Activated naive CD8-positive, alpha-beta T cell treated with anti-CD3 and anti-CD28 coated beads, Interleukin-2, amount 50 U/mL, for 24 hours (primary cell): ENCODE measurements at regions not wholly inside any gene's neighbourhood (a gene's known extent, or its start where the extent isn't known, plus 50 kb on each side); places are given as distances from the start of the nearest gene placed in this dataset.

Source experiments
- ATAC-seq: fragments of 150-1000 bp; cut with Tn5 transposase; one replicate; pipeline ENCODE4 v1.10.0; 2021
- DNase-seq: peaks from one replicate; pipeline ENCODE4 v3.0.0; 2021
- H3K27ac Mint-ChIP-seq: one replicate; pipeline ENCODE4 v1.8.0; 2021; ENCODE audit warnings: mild to moderate bottlenecking, mixed read lengths
- H3K27me3 Mint-ChIP-seq: one replicate; pipeline ENCODE4 v1.8.0; 2021; ENCODE audit warnings: mixed read lengths
- H3K36me3 Mint-ChIP-seq: one replicate; pipeline ENCODE4 v1.8.0; 2021; ENCODE audit warnings: low read depth, mixed read lengths
- H3K4me1 Mint-ChIP-seq: one replicate; pipeline ENCODE4 v1.8.0; 2021; ENCODE audit warnings: mixed read lengths
- H3K4me3 Mint-ChIP-seq: one replicate; pipeline ENCODE4 v1.8.0; 2021; ENCODE audit warnings: mild to moderate bottlenecking, moderate library complexity, mixed read lengths
- H3K9me3 Mint-ChIP-seq: one replicate; pipeline ENCODE4 v1.8.0; 2021; ENCODE audit warnings: mixed read lengths

DNA sequence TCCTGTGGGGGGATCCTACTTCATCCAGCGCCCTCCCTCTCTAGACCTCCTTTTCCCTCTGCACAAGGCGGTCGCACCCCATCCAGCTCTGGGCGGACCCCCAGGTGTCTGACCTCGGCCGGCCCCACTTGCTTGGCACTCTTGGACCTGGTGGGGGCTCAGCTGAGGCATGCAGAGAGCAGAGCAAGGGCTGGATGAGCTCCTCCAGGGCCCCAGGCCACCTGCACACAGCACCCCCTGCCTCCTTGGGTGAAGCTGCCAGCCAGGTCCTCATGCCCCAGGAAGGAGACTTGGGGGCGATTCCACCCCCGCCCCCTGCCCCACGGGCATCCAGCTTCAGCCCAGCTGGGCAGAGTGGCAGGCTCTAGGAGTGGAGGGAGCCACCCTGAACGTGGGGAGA lies 159.4 kb upstream of the GSE1 start:
- no peak overlapping the region for H3K4me3 Mint-ChIP-seq
- H3K27ac Mint-ChIP-seq: no peak overlapping the region
- DNase-seq: no peak
- no peaks in the 10 kb centered on the region for H3K9me3 Mint-ChIP-seq
- peaks cover 26% of the 10 kb centered on the region for H3K4me1 Mint-ChIP-seq
- peaks cover 3% of the 10 kb centered on the region for H3K27me3 Mint-ChIP-seq
- no peaks in the 10 kb centered on the region for H3K36me3 Mint-ChIP-seq
- ATAC-seq: no peak

DNA sequence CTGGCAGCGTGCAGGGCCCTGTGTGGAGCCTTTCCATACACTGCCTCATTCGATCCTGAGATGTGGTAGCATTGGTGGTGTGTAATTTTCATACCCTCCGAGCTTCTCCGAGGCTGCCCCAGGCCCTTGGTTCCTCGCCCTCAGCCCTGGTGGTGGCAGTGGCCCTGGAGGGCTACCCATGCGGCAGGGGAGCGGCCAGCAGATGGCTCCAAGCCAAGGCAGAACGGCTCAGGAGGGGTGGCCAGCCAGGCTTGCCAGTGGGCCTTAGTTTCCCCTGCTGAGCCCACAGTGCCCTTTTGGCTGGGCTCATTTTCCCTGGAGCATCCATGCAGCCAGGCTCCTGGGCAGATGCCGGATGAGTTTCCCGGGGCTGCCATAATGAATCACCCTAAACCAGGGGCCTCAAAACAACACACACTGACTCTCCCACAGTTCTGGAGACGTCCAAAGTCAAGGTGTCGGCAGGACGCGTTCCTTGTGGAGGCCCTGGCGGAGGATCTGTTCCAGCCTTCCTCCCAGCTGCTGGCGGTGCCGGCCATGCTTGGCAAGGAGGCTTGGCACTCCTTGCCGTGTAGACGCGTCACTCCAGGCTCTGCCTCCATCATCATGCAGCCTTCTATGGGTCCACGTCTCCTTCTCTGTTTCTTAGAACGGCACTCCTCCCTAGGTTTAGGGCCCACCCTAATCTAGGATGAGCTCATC lies 158.8 kb upstream of the GSE1 start:
- H3K9me3 Mint-ChIP-seq: no peaks in the 10 kb centered on the region
- H3K27ac Mint-ChIP-seq: no peak overlapping the region
- no peaks in the 10 kb centered on the region for H3K36me3 Mint-ChIP-seq
- peaks cover 20% of the 10 kb centered on the region for H3K4me1 Mint-ChIP-seq
- H3K27me3 Mint-ChIP-seq: peaks cover 3% of the 10 kb centered on the region
- no peak for DNase-seq
- ATAC-seq: no peak
- no peak overlapping the region for H3K4me3 Mint-ChIP-seq

DNA sequence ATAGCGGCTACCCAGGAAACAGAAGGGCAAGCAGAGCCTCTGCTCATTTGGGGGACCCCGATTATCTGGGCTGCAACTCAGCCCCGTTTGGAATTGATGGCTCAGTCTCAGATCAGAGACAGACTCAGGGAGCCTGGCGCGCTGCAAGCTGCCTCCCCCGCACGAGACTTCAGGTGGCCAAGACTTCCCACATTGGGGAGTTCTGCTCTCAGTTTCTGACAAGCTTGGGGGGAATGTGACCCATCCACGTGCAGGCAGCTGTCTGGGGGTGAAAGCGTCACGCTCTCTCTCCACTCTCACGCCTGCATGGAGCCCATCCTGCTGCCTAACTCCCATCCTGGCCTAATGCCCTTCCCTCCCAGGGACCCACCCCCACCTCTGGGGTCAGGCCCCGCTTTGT lies 157.6 kb upstream of the GSE1 start:
- no peaks in the 10 kb centered on the region for H3K9me3 Mint-ChIP-seq

DNA sequence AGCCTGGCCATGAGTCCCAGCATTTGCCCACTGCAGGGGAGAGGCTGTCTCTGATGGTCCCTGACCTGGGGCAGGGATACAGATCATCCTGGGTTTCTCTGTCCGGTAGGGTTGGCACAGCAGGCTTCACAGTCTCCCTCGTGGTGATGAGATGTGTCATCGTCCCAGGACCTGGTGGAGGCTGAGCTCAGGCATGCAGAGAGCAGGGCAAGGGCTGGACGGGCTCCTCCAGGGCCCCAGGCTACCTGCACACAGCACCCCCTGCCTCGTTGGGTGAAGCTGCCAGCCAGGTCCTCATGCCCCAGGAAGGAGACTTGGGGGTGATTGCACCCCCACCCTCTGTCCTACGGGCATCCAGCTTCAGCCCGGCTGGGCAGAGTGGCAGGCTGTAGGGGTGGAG lies 155.8 kb upstream of the GSE1 start:
- no peak overlapping the region for H3K27ac Mint-ChIP-seq
- peaks cover 10% of the 10 kb centered on the region for H3K27me3 Mint-ChIP-seq
- ATAC-seq: no peak
- H3K36me3 Mint-ChIP-seq: no peaks in the 10 kb centered on the region
- H3K4me1 Mint-ChIP-seq: peaks cover 20% of the 10 kb centered on the region
- H3K9me3 Mint-ChIP-seq: no peaks in the 10 kb centered on the region
- H3K4me3 Mint-ChIP-seq: no peak overlapping the region
- DNase-seq: no peak

More for the DNA sequence above, 157.6 kb upstream of the GSE1 start:
- no peak overlapping the region for H3K27ac Mint-ChIP-seq
- H3K27me3 Mint-ChIP-seq: peaks cover 4% of the 10 kb centered on the region
- DNase-seq (no peak), ATAC-seq (no peak)
- H3K4me3 Mint-ChIP-seq: no peak overlapping the region
- H3K4me1 Mint-ChIP-seq: peaks cover 15% of the 10 kb centered on the region
- no peaks in the 10 kb centered on the region for H3K36me3 Mint-ChIP-seq

DNA sequence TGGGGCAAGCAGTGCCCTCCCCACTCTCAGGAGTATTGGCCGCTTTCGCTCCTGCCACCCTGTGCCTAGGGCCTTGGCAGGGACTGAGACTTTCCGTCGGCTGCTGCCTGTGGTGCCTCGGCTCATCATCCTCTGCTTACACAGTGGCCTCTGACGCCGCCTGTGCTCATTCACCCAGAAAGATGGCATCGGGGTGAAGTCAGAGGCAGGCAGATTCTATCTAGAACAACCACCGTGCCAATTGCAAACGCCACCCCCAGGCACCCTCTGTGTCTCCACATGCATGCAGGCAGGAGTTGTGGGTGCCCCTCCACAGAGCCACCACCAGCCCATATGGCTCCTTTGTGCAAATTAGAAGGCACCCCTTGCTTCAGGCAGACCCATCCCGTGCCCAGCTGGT lies 154.2 kb upstream of the GSE1 start:
- Mint-ChIP-seq H3K27me3 (peaks cover 12% of the 10 kb centered on the region), H3K4me3 (no peak overlapping the region), H3K27ac (no peak overlapping the region), H3K9me3 (no peaks in the 10 kb centered on the region), H3K4me1 (peaks cover 17% of the 10 kb centered on the region), H3K36me3 (no peaks in the 10 kb centered on the region)
- DNase-seq: no peak
- ATAC-seq: no peak

DNA sequence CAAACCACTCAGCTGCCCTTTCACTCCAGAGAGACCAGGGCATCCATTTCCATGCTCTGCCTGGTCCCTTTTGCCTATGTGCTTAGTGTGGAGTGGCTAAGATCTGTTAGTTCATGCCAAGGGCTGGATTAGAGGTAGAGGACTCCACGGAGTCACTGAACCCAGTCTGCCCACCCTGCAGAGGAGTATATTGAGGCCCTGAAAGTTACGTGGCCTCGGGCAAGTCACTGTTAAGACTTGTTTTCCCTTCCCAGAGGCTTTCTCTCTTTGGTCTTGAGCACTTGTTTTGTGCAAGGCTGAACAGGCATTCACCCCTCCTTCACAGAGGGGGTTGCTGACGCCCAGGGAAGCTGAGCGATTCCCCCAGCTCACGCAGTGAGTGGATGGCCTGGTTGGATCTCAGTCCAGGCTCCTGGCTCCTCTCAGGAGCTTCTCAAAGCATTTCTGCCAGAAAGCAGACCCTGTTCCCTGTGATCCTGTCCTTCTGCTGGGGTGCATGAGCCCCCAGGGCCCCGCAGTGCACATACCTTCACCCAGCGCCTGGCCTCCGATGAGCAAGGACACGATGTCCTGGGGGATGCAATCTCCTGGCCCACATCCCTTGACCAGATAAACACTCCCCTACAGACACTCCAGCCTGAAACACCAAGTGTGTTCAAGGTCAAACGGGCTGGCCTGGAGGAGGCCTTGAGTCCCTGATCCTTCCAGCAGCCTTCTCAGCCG lies 153.4 kb upstream of the GSE1 start:
- ATAC-seq: no peak
- no peak for DNase-seq
- H3K4me1 Mint-ChIP-seq: peaks cover 17% of the 10 kb centered on the region
- no peaks in the 10 kb centered on the region for H3K9me3 Mint-ChIP-seq
- peaks cover 17% of the 10 kb centered on the region for H3K27me3 Mint-ChIP-seq
- no peaks in the 10 kb centered on the region for H3K36me3 Mint-ChIP-seq
- H3K4me3 Mint-ChIP-seq: no peak overlapping the region
- H3K27ac Mint-ChIP-seq: no peak overlapping the region

DNA sequence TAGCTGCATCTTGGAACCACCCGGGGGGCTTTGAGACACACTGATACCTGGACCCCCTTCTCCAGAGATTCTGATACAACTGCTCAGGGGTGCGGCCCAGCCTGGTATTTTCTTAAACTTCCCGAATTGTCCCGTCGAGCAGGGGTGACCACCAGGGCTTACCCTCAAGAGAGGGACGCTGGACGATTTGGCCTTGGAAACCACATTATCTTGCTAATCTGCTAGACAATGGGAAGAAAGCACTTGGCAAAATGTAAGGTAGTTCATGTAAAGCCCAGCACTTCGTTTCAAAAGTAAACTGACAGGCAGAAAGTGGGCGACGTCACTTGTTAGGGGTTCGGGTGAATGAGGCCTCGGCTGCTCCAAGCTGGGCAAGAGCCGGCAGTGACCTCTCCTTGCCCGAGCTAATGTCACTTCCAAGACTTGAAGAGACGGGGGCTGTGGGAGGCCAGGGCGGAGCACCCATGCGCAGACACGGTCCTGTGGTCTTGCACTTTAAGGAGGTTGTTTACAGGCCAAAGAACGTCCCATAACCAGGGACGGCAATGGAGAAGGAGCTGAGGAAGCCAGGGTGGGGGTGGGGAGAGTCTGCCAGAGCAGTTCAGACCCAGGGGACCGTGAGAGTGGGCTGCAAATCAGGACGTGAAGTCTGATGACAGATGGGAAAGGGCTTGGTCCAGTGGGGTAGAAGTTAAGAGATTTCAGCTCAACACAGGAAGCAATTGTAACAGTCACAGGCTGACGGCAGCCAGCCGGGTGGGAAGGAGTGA lies 152.7 kb upstream of the GSE1 start:
- ATAC-seq (no peak), DNase-seq (no peak)
- H3K27ac Mint-ChIP-seq: no peak overlapping the region
- H3K9me3 Mint-ChIP-seq: no peaks in the 10 kb centered on the region
- H3K4me1 Mint-ChIP-seq: peaks cover 17% of the 10 kb centered on the region
- no peaks in the 10 kb centered on the region for H3K36me3 Mint-ChIP-seq
- peaks cover 24% of the 10 kb centered on the region for H3K27me3 Mint-ChIP-seq
- H3K4me3 Mint-ChIP-seq: no peak overlapping the region

DNA sequence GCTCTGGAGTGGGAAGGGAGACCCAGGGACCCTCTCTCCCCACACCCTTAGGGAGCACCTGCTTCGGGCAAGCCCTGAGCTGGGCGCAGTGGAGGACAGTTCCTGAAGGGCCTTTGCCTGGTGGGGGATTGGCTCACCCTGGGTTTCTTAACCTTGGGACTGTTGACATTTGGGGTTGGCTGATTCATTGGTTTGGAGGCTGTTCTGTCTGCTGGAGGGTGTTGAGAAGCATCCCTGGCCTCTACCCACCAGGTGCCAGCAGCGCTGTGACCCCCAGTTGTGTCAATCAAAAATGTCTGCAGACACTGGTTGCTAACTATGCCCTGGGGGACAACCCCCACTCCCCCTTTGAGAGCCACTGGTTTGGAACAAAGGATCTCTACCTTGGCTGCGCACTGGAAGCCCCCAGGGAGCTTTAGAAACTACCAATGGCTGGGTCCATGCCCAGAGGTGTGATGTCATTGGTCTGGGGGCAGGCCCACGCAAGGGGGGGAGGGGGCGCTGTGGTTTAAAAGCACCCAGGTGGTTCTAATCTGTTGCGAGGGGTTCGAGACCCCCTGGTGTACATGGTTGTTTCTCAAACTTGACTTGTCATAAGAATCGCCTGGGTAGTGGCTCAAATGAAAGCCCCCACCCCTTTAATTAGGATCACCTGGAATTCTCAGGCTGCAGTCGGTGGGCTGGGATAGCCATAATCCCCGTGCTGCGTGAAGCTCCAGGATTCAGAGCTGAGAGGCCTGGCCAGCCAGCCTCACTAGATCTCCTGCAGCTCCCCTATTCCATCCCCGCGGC lies 151.9 kb upstream of the GSE1 start:
- DNase-seq (peak; percentile 15), ATAC-seq (peak; percentile 74)
- Mint-ChIP-seq H3K4me1 (peaks cover 17% of the 10 kb centered on the region), H3K9me3 (no peaks in the 10 kb centered on the region), H3K4me3 (no peak overlapping the region), H3K27me3 (peaks cover 23% of the 10 kb centered on the region), H3K27ac (no peak overlapping the region), H3K36me3 (no peaks in the 10 kb centered on the region)

DNA sequence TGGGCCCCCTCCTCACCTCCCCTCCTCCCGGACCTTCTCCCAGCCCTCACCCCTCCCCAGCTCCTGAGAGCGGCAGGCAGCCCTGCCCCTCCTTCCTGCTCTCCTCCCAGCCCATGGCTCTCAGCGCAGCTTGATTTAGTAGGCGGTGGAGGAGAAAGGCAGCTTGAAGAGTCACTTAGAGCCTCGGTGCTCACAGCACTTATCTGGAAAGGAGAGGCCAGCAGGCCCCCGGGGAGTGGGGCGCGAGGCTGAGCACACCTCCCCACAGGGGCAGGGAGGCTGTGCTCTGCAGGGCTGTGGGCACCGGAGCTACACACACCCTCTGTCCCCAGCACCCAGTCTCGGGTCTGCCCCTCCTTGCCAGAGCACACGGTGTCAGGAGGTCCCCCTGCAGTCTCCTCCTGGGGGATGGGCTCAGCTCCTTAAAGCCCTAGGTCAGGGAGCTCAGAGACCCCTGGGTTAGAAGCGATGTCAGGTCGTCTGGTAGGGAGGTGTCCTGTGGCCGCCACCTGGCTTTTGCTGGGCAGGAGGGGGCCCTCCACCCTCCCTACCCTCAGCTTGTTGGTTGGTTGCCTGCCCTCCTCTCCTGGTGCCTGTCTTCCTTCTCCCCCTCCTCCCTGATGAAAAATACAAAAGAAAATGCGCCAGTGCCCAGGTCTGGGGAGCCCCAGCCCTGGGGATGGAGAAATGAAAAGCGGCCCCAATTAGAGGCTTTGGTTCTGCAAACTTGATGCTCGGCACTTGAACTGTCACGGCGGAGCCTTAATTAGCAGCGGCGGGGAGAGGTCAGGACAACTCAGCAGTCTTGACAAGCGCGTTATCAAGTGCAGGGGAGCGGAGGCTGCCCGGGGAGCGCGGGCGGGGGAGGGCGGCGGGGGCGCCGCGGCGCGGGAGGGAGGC lies 151.1 kb upstream of the GSE1 start:
- H3K27ac Mint-ChIP-seq: no peak overlapping the region
- H3K4me3 Mint-ChIP-seq: peak overlapping the region; percentile 62
- H3K27me3 Mint-ChIP-seq: peaks cover 23% of the 10 kb centered on the region
- peaks cover 17% of the 10 kb centered on the region for H3K4me1 Mint-ChIP-seq
- DNase-seq: peak; percentile 11
- peak; percentile 5 for ATAC-seq
- H3K36me3 Mint-ChIP-seq: no peaks in the 10 kb centered on the region
- no peaks in the 10 kb centered on the region for H3K9me3 Mint-ChIP-seq

DNA sequence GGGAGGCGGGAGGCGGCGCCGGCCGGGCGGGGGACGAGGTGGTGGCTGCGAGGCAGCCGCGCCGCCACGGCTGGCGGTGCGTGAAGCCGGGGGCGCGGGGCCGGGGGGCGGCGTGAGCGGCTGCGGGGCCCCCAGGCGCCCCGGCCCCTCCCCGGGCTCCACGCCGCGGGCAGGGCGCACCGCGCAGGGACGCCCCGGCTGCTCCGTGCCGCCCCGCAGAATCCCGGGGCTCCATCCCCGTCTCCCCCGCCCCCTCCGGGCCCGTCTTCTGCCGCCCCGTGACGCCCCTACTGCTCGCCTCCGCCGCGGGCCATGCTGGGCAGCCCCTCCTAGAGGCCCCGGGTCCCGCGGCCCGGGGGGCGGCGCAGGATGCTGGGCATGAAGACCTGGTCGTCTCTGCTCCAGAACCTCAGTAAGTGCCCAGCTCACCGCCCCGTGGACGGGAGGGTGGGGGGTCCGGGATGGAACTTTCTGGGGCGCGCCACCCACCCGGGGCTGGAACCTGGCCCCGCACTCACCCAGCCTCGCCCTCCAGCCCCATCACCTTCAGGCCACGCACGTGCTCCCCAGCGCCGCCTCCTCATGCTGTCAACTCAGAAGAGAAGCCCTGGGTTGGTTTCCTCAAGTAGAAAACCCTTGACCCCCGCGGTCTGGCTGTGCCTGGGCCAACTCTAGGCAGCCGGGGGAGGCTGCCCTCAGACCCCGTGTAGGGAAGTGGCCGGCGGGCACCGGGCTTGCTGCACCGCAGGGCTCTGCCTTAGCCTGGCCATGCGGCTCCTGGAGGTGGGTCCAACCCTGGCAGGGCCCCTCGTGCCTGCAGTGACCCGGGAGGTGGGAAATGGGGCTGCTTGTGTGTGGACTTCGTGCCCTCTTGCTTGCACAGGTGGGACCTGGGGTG lies 150.2 kb upstream of the GSE1 start:
- no peaks in the 10 kb centered on the region for H3K36me3 Mint-ChIP-seq
- DNase-seq: no peak
- no peak overlapping the region for H3K4me3 Mint-ChIP-seq
- H3K27ac Mint-ChIP-seq: no peak overlapping the region
- H3K27me3 Mint-ChIP-seq: peaks cover 23% of the 10 kb centered on the region
- H3K4me1 Mint-ChIP-seq: peaks cover 17% of the 10 kb centered on the region
- H3K9me3 Mint-ChIP-seq: no peaks in the 10 kb centered on the region
- no peak for ATAC-seq

DNA sequence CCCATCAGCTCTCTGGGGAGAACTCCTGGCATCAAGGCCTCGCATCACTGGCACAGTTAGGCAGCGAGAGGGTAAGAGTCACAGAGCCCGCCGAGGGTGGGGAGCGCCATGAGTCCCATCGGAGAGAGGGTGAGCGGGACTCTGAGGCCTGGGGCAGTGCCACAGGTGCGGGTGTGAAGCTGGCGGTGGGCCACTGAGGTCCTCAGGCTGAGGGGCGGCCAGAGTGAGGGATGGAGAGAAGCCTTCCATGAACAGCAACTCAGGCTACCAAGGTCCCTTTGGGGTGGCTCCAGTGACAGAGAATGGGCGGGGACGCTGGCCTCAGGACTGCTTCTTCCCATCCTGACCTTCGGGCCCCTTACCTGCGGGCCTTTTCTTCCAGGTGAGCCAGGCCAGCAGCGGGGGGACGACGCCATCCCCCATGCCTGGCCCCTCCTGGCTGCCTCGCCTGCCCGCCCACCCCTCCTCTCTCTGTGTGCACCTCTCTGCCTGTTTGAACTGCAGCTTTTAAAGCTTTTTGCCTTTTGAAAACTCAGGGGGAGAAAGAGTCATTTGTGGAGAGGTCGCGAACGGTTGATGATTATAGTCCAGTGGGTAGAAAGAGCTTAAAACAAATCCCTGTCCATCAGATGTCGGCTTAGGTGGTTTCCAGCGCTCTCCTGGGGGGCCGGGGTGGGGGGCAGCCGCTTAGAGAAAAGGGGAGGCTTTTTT lies 149.3 kb upstream of the GSE1 start:
- Mint-ChIP-seq H3K27ac (no peak overlapping the region), H3K27me3 (peaks cover 23% of the 10 kb centered on the region), H3K4me3 (no peak overlapping the region), H3K9me3 (no peaks in the 10 kb centered on the region), H3K4me1 (peaks cover 17% of the 10 kb centered on the region), H3K36me3 (no peaks in the 10 kb centered on the region)
- no peak for DNase-seq
- ATAC-seq: no peak

DNA sequence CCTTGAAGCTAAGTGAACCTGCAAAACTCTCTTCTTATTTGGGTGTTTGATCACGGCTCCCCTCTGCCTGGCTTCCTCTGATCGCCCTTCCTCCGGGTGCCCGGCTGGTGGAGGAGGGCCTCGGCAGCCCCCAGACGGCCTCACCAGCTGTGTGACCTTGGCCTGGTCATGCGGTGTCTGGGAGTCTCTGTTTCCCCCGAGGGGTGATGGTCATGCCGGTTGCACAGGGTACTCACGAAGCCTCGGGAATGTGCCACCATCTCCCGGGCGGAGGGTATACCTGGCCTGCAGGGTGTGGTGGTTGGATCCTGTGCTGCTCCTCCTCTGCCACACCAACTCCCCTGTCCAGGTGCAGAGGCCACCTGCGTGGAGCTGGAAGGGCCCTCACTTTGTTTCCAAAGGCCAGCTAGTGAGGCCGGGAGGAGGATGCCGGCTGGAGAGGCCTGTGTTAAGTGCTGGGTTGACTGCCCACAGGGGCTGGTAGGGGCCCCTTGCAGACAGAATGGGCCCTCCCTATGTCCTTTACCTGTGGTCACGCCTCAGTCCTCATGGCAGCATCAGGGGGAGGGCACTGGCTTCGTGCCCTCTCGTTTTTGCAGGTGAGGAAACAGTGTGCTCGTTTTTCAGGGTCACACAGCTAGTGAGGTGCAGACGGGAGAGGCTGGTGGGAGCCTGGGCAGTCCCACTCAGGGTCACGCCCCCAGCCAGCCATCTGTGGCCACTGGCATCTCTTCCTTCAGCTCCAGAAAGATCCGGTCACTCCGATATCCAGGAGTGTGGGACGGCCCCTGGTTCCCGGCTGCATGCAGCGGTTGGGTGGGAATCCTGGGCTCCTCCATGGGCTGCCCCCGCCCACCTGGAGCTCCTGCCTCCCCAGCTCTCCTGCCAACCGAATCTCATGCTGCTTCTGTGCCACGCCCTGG lies 148.5 kb upstream of the GSE1 start:
- Mint-ChIP-seq H3K27ac (no peak overlapping the region), H3K27me3 (peaks cover 23% of the 10 kb centered on the region), H3K4me1 (peaks cover 17% of the 10 kb centered on the region), H3K36me3 (no peaks in the 10 kb centered on the region), H3K9me3 (no peaks in the 10 kb centered on the region), H3K4me3 (no peak overlapping the region)
- DNase-seq (no peak), ATAC-seq (no peak)
